CD4-positive, alpha-beta T cell treated with Interleukin-15 for 1 hour (primary cell): ENCODE measurements at regions not wholly inside any gene's neighbourhood (a gene's known extent, or its start where the extent isn't known, plus 50 kb on each side); places are given as distances from the start of the nearest gene placed in this dataset.

ENCODE experiments used
- DNase-seq: peaks from one replicate; pipeline ENCODE4 v3.0.0-alpha.2; 2020

- DNase-seq, result no peak
These were observed 386.0 kb downstream of the CHSY3 start for GRCh38 chr5:130290219-130290618.

- no peak for DNase-seq
These were observed 385.1 kb downstream of the CHSY3 start for GRCh38 chr5:130289132-130290088.

- no peak for DNase-seq
These were observed 383.2 kb downstream of the CHSY3 start for GRCh38 chr5:130287438-130287837.

GRCh38 chr5:130286971-130287370, 382.7 kb downstream of the CHSY3 start:
- DNase-seq, result no peak

- no peak for DNase-seq
These were observed 377.8 kb downstream of the CHSY3 start for GRCh38 chr5:130282049-130282448.

GRCh38 chr5:130280528-130281217, 376.4 kb downstream of the CHSY3 start:
- DNase-seq, result no peak

GRCh38 chr5:130279386-130279785, 375.1 kb downstream of the CHSY3 start:
- no peak for DNase-seq

- DNase-seq, result no peak
These were observed 373.9 kb downstream of the CHSY3 start for GRCh38 chr5:130278136-130278535.

GRCh38 chr5:130277522-130277921, 373.3 kb downstream of the CHSY3 start:
- DNase-seq, result no peak

GRCh38 chr5:130277002-130277401, 372.7 kb downstream of the CHSY3 start:
- DNase-seq, result no peak

- no peak for DNase-seq
These were observed 368.6 kb downstream of the CHSY3 start for GRCh38 chr5:130272837-130273236.

- no peak for DNase-seq
These were observed 366.5 kb downstream of the CHSY3 start for GRCh38 chr5:130270786-130271185.

- DNase-seq, result no peak
These were observed 364.2 kb downstream of the CHSY3 start for GRCh38 chr5:130268489-130268888.

- DNase-seq, result no peak
These were observed 363.7 kb downstream of the CHSY3 start for GRCh38 chr5:130267926-130268325.

GRCh38 chr5:130260481-130260880, 356.2 kb downstream of the CHSY3 start:
- DNase-seq, result no peak

- DNase-seq, result no peak
These were observed 347.7 kb downstream of the CHSY3 start for GRCh38 chr5:130251931-130252330.

GRCh38 chr5:130243641-130244040, 339.4 kb downstream of the CHSY3 start:
- no peak for DNase-seq

GRCh38 chr5:130237721-130238120, 333.5 kb downstream of the CHSY3 start:
- DNase-seq, result no peak
